GM12872 (cell line): ENCODE measurements at regions not wholly inside any gene's neighbourhood (a gene's known extent, or its start where the extent isn't known, plus 50 kb on each side); places are given as distances from the start of the nearest gene placed in this dataset.
A peak's percentile ranks its signal among the peaks of the same experiment; 100 is the strongest.

ENCODE experiments used
- TF ChIP-seq, protein P1 (sequence below): IDR thresholded peaks from 3 replicates; pipeline ENCODE4 v1.5.1; 2011; ENCODE audit warnings: low read depth, mild to moderate bottlenecking, low read length, moderate library complexity; ENCODE audit not compliant: insufficient read depth

DNA sequence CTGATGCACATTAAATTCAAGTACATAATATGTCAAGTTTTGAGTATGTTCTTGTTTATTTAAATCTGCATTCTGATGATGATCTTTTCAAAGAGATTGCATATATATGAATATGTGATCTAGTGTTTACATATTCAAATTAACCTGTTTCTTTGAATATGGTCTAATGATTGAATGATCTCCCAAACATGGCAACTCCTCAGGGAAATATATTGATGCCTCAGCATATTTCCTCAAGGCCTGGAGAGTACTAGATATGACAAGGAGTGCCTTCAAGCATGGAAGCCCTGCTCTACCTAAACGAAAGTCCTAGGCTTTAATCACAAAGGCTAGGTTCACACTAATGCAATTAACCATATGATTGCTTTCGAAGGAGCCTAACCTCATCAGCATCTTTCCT is 532.8 kb downstream of the ZIC1 start:
- TF ChIP-seq, protein P1, sequence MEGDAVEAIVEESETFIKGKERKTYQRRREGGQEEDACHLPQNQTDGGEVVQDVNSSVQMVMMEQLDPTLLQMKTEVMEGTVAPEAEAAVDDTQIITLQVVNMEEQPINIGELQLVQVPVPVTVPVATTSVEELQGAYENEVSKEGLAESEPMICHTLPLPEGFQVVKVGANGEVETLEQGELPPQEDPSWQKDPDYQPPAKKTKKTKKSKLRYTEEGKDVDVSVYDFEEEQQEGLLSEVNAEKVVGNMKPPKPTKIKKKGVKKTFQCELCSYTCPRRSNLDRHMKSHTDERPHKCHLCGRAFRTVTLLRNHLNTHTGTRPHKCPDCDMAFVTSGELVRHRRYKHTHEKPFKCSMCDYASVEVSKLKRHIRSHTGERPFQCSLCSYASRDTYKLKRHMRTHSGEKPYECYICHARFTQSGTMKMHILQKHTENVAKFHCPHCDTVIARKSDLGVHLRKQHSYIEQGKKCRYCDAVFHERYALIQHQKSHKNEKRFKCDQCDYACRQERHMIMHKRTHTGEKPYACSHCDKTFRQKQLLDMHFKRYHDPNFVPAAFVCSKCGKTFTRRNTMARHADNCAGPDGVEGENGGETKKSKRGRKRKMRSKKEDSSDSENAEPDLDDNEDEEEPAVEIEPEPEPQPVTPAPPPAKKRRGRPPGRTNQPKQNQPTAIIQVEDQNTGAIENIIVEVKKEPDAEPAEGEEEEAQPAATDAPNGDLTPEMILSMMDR = no peak

DNA sequence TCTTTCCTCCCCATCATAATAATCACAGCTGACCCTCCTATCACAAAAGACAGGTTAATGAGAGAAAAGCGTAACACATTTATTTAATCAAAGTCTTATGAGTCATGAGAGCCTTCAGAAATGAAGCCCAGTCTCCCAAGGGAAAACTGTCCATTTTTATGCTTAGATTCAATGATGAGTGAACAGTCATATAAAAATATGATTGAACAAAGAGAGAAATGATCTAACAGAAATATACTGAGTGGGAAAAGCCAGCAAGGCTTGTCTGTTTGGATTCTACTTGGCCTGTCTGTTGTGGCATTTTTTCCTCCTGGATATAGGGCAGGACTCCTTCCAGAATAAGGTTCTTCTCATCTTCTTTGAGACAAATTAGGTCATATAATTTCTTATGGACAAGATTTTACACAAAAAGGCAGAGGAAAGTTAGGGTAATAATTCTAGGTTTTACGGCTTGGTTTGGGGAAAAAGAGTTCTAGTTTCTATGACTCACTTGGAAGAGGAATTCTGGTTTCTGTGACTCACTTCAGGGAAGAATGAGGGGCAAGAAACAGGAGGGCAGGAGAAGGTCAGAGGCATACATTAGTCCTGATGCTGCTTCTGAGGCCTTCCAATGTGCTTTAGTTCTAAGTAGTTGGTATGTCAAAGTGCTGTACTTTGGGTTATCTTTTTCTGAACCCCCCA is 534.2 kb downstream of the ZIC1 start:
- TF ChIP-seq, protein P1 = no peak

DNA sequence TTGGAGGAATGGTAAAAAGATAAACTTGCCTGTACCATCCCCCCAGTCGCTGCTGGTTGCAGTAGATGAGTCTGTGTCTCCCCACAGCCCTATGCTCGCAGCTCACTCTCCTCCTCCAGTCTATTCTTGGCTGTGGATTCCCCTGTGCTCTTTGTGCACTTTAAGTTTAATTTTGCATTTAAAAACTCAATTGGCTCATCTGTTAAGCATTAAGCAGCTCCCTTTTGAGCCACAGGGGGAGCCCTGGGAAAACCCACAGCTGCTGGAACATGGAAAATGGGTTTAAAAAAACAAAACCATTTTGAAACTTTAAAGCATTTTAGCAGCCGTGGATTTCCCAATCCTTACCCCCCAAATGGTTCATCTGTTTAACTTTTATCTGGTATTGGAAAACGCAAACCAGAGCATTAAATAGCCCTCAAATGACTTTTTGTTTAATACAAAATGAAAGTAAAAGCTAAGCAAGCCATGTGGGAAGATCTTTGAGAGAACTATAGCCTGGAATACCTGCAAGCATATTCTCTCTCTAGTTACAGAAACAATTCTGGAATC is 536.9 kb downstream of the ZIC1 start:
- TF ChIP-seq, protein P1 = peak; percentile 59

DNA sequence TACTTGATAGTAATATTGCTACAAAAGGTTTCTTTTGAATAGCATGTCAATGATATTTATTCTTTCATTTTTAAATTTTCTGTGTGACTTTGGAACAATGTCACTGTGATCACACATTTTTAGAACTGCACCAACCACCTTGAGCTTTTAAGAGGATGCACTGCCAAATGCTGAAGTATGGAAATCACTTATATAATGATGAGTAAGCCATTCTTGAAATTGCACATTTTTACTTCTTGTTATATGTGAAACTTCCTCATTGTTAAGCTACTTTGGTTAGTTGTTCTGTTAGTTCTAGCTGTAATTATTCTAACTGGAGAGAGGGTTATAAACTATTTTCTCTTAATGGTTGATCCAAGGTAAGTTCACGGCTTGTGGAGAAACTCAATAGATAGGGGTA is 547.5 kb downstream of the ZIC1 start:
- TF ChIP-seq, protein P1 = no peak

DNA sequence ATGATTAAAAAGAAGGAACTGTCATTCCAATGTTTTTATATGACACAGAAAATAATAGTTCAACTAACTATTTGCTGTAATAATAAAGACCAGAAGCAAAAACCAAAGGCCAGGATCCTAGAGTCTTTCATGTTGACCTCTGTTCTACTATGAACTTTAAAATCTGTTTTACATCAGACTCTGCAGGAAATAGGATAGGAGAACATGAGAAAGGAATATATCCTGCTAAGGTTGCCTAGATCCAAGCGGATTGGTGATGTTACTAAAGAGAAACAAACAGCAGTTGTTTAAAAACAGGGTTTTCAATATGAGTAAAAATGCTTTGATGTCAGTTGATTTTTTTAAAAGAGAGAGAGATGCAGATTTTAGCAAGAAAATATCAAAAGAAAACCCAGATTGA is 549.6 kb downstream of the ZIC1 start:
- TF ChIP-seq, protein P1 = no peak

DNA sequence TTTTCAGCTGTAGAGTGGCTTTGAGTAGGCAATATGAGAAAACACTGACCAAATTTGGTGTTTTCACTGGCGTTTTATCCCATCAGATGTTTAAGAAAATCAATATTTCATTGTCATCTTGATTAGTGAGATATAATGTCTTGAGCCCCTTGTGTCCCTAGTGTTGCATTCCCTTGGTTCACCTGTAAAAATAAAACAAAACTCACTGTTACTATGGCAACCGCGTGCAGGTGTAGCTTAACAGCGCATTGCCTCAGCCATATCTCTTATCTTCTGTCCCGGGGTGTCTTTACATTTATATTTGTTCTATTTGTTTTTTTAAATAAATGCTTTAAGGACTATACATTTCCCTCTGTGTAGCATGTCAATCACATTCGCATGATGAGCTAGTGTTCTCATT is 551.6 kb downstream of the ZIC1 start:
- TF ChIP-seq, protein P1 = no peak

DNA sequence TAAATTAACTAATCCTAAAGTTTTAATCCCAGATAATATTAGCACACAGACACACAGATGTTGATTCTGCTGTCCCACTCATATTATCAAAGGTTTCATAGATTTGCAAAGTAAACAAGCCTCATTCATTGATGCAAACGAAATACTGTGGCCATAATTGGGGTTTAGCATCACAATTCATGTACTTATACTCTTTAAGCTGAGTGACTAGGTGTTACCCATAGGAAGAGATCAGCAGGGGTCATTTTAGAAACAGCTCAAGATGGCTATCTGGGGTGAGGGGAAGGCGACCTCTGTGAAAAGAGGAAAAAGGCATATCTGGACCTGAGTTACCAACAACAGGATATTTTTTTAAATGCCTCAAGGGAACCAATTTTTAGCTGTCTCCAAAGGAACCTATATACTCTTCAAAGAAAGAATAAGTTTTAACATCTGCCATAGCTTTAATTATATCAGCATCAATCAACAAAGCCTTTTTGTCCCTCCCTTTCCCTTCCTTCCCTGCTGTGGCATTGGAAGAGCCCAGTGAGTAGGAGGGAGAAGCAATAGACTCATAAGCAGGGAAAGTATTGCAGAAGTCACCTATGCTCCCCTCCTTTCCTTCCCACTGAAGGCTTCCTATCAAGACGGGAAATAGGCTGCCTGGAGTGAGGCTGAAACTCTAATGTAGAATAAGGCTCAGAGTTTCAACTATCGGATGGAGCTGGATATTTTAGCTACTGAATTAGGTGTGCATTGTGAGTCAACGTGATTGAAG is 553.4 kb downstream of the ZIC1 start:
- TF ChIP-seq, protein P1 = no peak
